H1 (cell line): ENCODE measurements at regions not wholly inside any gene's neighbourhood (a gene's known extent, or its start where the extent isn't known, plus 50 kb on each side); places are given as distances from the start of the nearest gene placed in this dataset.

Source experiments
- CTCF ChIA-PET: fragments of 300-600 bp; sonication (Branson Sonifier 250); formaldehyde crosslinking; loops from one replicate; lab custom pipeline; 2021; ENCODE audit not compliant: partially characterized antibody; lab: Charles Lee
- POLR2A ChIA-PET: fragments of 300-600 bp; sonication (Branson Sonifier 250); formaldehyde crosslinking; loops from one replicate; lab custom pipeline; 2021; ENCODE audit warnings: inconsistent platforms; ENCODE audit not compliant: partially characterized antibody; lab: Charles Lee
- DNase-seq, 2 experiments: peaks; one replicate each; pipeline versions ENCODE4 v3.0.0 to v3.0.0-alpha.2; 2010 to 2022; ENCODE audit warnings: low spot score in 2 of 2, low read depth in 1 of 2, mixed read lengths in 1 of 2
- FAIRE-seq: peaks from 2 replicates; lab custom pipeline; 2011; peaks lifted over from hg19 to GRCh38; lab: Jason Lieb, UNC
- H2AFZ ChIP-seq: 2 replicates; pipeline ENCODE4 v1.8.1; 2012; ENCODE audit warnings: low read length, inconsistent platforms
- H2AK5ac ChIP-seq: 2 replicates; pipeline ENCODE4 v1.6.1; 2013; ENCODE audit warnings: low read depth, low read length
- H2BK120ac ChIP-seq: replicated peaks from 2 replicates; pipeline ENCODE3; 2013; ENCODE audit warnings: low read depth, low read length, inconsistent platforms
- H2BK12ac ChIP-seq: 2 replicates; pipeline ENCODE4 v1.6.1; 2013; ENCODE audit warnings: low read depth, low read length
- H2BK15ac ChIP-seq: 2 replicates; pipeline ENCODE4 v1.6.1; 2013; ENCODE audit warnings: low read length
- H2BK20ac ChIP-seq: 2 replicates; pipeline ENCODE4 v1.6.1; 2013; ENCODE audit warnings: low read length
- H2BK5ac ChIP-seq: 2 replicates; pipeline ENCODE4 v1.6.1; 2013; ENCODE audit warnings: low read depth, low read length
- H3K14ac ChIP-seq: 2 replicates; pipeline ENCODE4 v1.6.1; 2013; ENCODE audit warnings: inconsistent platforms; ENCODE audit not compliant: insufficient read length
- H3K18ac ChIP-seq: 2 replicates; pipeline ENCODE4 v1.6.1; 2013; ENCODE audit warnings: low read length; ENCODE audit errors: extremely low read depth
- H3K23ac ChIP-seq: 2 replicates; pipeline ENCODE4 v1.6.1; 2013; ENCODE audit warnings: inconsistent platforms; ENCODE audit not compliant: insufficient read length
- H3K23me2 ChIP-seq: 2 replicates; pipeline ENCODE4 v1.6.1; 2013; ENCODE audit warnings: low read depth, low read length
- H3K27ac ChIP-seq: 2 replicates; pipeline ENCODE4 v1.6.1; 2011; ENCODE audit warnings: low read depth, low read length, inconsistent platforms
- H3K27me3 ChIP-seq, 4 experiments: replicated peaks in 1 of 4; 1 replicate in 1 of 4; 2 replicates in 3 of 4; pipeline versions ENCODE4 v1.6.1 to v1.8.1; 2011 to 2013; ENCODE audit warnings: low read length in 3 of 4, mild to moderate bottlenecking in 3 of 4, inconsistent platforms in 2 of 4, mixed read lengths in 2 of 4, moderate library complexity in 1 of 4; ENCODE audit not compliant: control insufficient read depth in 3 of 4, insufficient read depth in 3 of 4; ENCODE audit errors: extremely low read depth in 1 of 4
- H3K36me3 ChIP-seq, 4 experiments: 2 replicates each; pipeline versions ENCODE4 v1.6.1 to v1.8.1; 2011 to 2013; ENCODE audit warnings: mild to moderate bottlenecking in 4 of 4, low read length in 3 of 4, moderate library complexity in 2 of 4, control low read depth in 1 of 4, inconsistent platforms in 1 of 4; ENCODE audit not compliant: insufficient read depth in 4 of 4, control insufficient read depth in 2 of 4
- H3K4ac ChIP-seq: replicated peaks from 2 replicates; pipeline ENCODE3; 2013; ENCODE audit warnings: low read length, low read depth, mixed read lengths, inconsistent platforms; ENCODE audit not compliant: insufficient read length
- H3K4me1 ChIP-seq, 4 experiments: replicated peaks in 1 of 4; 1 replicate in 1 of 4; 2 replicates in 3 of 4; pipeline versions ENCODE4 v1.6.1 to v1.8.1; 2011 to 2013; ENCODE audit warnings: low read length in 3 of 4, inconsistent platforms in 2 of 4, mixed read lengths in 1 of 4; ENCODE audit not compliant: insufficient read depth in 4 of 4, control insufficient read depth in 3 of 4
- H3K4me2 ChIP-seq, 2 experiments: 2 replicates each; pipeline versions ENCODE4 v1.6.1 to v1.8.1; 2011 to 2013; ENCODE audit warnings: low read depth in 2 of 2, low read length in 2 of 2, control low read depth in 1 of 2, inconsistent platforms in 1 of 2, mild to moderate bottlenecking in 1 of 2; ENCODE audit not compliant: insufficient read depth in 1 of 2
- H3K4me3 ChIP-seq, 4 experiments: fragments of 200-600, 300-600 bp in 1 of 4; sonication (generic), shearing (Covaris generic), sonication (Bioruptor Twin) in 1 of 4; 2 replicates each; pipeline versions ENCODE4 v1.5.1 to v1.8.1; 2011 to 2016; ENCODE audit warnings: low read length in 4 of 4, low read depth in 3 of 4, control low read depth in 2 of 4, inconsistent platforms in 2 of 4, mild to moderate bottlenecking in 2 of 4, mixed read lengths in 1 of 4, moderate library complexity in 1 of 4; ENCODE audit not compliant: insufficient read depth in 2 of 4; ENCODE audit errors: extremely low read depth in 1 of 4
- H3K56ac ChIP-seq: replicated peaks from 2 replicates; pipeline ENCODE3; 2013; ENCODE audit warnings: low read depth, mild to moderate bottlenecking, mixed read lengths, low read length, inconsistent platforms; ENCODE audit not compliant: insufficient read length
- H3K79me1 ChIP-seq: 2 replicates; pipeline ENCODE4 v1.6.1; 2013; ENCODE audit warnings: low read depth, low read length, control low read depth
- H3K79me2 ChIP-seq, 2 experiments: 2 replicates each; pipeline versions ENCODE4 v1.6.1 to v1.8.1; 2012 to 2013; ENCODE audit warnings: low read length in 2 of 2, mild to moderate bottlenecking in 2 of 2, inconsistent platforms in 1 of 2; ENCODE audit not compliant: insufficient read depth in 2 of 2, control insufficient read depth in 1 of 2
- H3K9ac ChIP-seq, 4 experiments: replicated peaks in 1 of 4; 1 replicate in 1 of 4; 2 replicates in 3 of 4; pipeline versions ENCODE4 v1.6.1 to v1.8.1; 2011 to 2013; ENCODE audit warnings: low read depth in 3 of 4, low read length in 3 of 4, control low read depth in 2 of 4, mild to moderate bottlenecking in 2 of 4, moderate library complexity in 2 of 4, inconsistent platforms in 1 of 4; ENCODE audit errors: extremely low read depth in 1 of 4
- H3K9me3 ChIP-seq, 2 experiments: 2 replicates each; pipeline versions ENCODE4 v1.6.1 to v1.8.1; 2012 to 2013; ENCODE audit warnings: mild to moderate bottlenecking in 2 of 2, moderate library complexity in 2 of 2, control low read depth in 1 of 2, inconsistent platforms in 1 of 2, low read depth in 1 of 2, low read length in 1 of 2, mixed read lengths in 1 of 2; ENCODE audit not compliant: insufficient read depth in 2 of 2
- H4K20me1 ChIP-seq, 2 experiments: replicated peaks in 1 of 2; 2 replicates each; pipeline versions ENCODE3 to v1.8.1; 2011 to 2013; ENCODE audit warnings: inconsistent platforms in 2 of 2, low read length in 2 of 2, mild to moderate bottlenecking in 1 of 2; ENCODE audit not compliant: insufficient read depth in 2 of 2, control insufficient read depth in 1 of 2
- H4K5ac ChIP-seq: 2 replicates; pipeline ENCODE4 v1.6.1; 2013; ENCODE audit warnings: low read length, low read depth, mixed read lengths, inconsistent platforms; ENCODE audit not compliant: insufficient read length
- H4K8ac ChIP-seq: 2 replicates; pipeline ENCODE4 v1.8.0; 2013; ENCODE audit warnings: mild to moderate bottlenecking, moderate library complexity, low read length, inconsistent platforms; ENCODE audit not compliant: insufficient read depth; ENCODE audit errors: extremely low read depth
- H4K91ac ChIP-seq: replicated peaks from 2 replicates; pipeline ENCODE3; 2013; ENCODE audit warnings: low read length, mixed read lengths, inconsistent platforms; ENCODE audit not compliant: insufficient read length
- POU5F1 ChIP-seq: IDR thresholded peaks from 2 replicates; pipeline ENCODE4 v1.6.1; 2011; ENCODE audit warnings: low read depth, mild to moderate bottlenecking, low read length, moderate library complexity
- WGBS, 2 experiments: shearing (Covaris generic) in 1 of 2; methylation state at CpG; one replicate each; pipeline versions ENCODE4 v1.1.6 to v1.1.7; 2013 to 2015; ENCODE audit warnings: low lambda C conversion rate in 2 of 2, mixed read lengths in 2 of 2, inconsistent platforms in 1 of 2, low coverage in 1 of 2, missing lambda C conversion rate in 1 of 2; ENCODE audit not compliant: insufficient replicate concordance in 2 of 2, insufficient coverage in 1 of 2, insufficient read length in 1 of 2; ENCODE audit errors: extremely low coverage in 1 of 2, missing lambda C conversion rate in 1 of 2; 5-methylcytosine and 5-hydroxymethylcytosine counted together

DNA sequence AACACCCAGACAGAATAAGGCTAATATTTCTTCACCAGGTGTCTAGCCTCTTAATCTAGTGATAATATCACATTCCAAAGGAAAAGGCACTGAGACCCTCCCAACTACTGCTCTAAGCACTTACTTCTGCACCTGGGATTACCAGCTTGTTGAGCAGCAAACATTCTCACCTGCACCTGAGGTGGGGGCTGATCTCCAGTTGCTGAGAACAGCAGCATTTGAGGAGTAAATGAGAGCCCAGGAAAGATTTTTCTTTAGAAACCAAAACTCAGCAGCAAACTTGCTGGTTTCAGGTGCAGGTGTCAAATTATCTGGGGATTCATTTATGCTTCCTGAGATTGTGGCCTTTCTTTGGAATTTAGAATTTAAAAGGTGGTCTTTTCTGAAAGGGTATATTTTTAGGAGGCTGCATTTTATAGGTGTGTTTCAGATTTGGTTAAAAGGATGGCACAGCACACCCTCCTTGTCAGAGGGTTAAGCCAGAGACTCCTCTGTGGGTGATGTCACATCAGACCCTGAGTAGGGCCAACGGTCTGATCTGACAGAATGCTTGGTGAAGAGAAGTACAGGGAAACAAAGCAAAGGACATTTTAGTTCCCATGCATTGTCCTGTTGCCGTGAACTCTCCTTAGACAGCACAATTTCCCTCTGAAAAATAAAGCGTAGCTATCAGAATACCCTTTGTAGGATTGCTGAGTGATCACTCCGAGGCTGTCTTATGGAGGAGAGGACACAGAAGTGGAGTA, 411.0 kb upstream of the ATP11B start:
- FAIRE-seq = no peak
- H3K18ac ChIP-seq = no peak overlapping the region
- no peak for TF ChIP-seq POU5F1

More for the DNA sequence above, 411.0 kb upstream of the ATP11B start:
- no peak overlapping the region for H4K8ac ChIP-seq
- H3K14ac ChIP-seq = no peak overlapping the region
- no peak overlapping the region for H2BK12ac ChIP-seq
- no peak overlapping the region for H3K4me3 ChIP-seq
- 86% methylated on average over 4 of the region's 4 CpGs; no CpG with 5 or more reads in 1 of the 2 experiments for WGBS, 2 experiments
- H2BK15ac ChIP-seq = no peak overlapping the region
- no peak overlapping the region for H2AFZ ChIP-seq
- DNase-seq = no peak
- H3K56ac ChIP-seq = no peak overlapping the region
- no peaks in the 10 kb centered on the region for H4K20me1 ChIP-seq
- H3K23me2 ChIP-seq = no peaks in the 10 kb centered on the region
- peaks cover 0 to 9% (median 5%) of the 10 kb centered on the region in 4 experiments; a peak in 4 of 7 replicates for H3K27me3 ChIP-seq
- H3K79me1 ChIP-seq = no peaks in the 10 kb centered on the region
- no peak overlapping the region for H2BK20ac ChIP-seq
- no peak overlapping the region for H2AK5ac ChIP-seq
- no peak overlapping the region for H2BK120ac ChIP-seq
- ChIA-PET POLR2A (no interaction called here), CTCF (interaction anchor here (1.7 to 1.8 kb wide), 2 partner anchors 18 to 108 kb away, joined by 5 read pairs; no protein-coding TSS in a partner anchor)
- no peak overlapping the region for H3K4me2 ChIP-seq
- H3K23ac ChIP-seq = no peak overlapping the region
- H3K27ac ChIP-seq = no peak overlapping the region
- H3K4me1 ChIP-seq = peaks cover 0 to 3% (median 0%) of the 10 kb centered on the region in 4 experiments; a peak in 2 of 7 replicates
- H3K79me2 ChIP-seq = no peaks in the 10 kb centered on the region
- H3K9ac ChIP-seq = no peak overlapping the region
- no peak overlapping the region; the same call in 1 of the 2 replicates for H2BK5ac ChIP-seq
- H3K4ac ChIP-seq = no peak overlapping the region
- H4K5ac ChIP-seq = no peak overlapping the region
- H4K91ac ChIP-seq = no peak overlapping the region
- H3K36me3 ChIP-seq = no peaks in the 10 kb centered on the region
- H3K9me3 ChIP-seq = no peaks in the 10 kb centered on the region
